HL-60 (cell line): ENCODE measurements at regions not wholly inside any gene's neighbourhood (a gene's known extent, or its start where the extent isn't known, plus 50 kb on each side); places are given as distances from the start of the nearest gene placed in this dataset.

Experiments
- DNase-seq, 2 experiments: peaks; one replicate each; pipeline ENCODE4 v3.0.0-alpha.2; 2010 to 2020; ENCODE audit warnings: low read depth in 1 of 2, low spot score in 1 of 2
- H3K27ac ChIP-seq: fragments of 250-450 bp; sonication (Bioruptor Pico); replicated peaks from 2 replicates; pipeline ENCODE4 v1.5.1; 2020; ENCODE audit warnings: mild to moderate bottlenecking, moderate library complexity
- H3K27me3 ChIP-seq: fragments of 250-450 bp; sonication (Bioruptor Pico); 2 replicates; pipeline ENCODE4 v1.5.1; 2021; ENCODE audit warnings: mild to moderate bottlenecking, moderate library complexity; ENCODE audit not compliant: insufficient read depth, poor library complexity, severe bottlenecking
- H3K4me3 ChIP-seq: replicated peaks from 2 replicates; pipeline ENCODE4 v1.5.1; 2011; ENCODE audit warnings: mild to moderate bottlenecking, control low read depth, low read length; ENCODE audit not compliant: insufficient read depth
- CTCF ChIP-seq: IDR thresholded peaks from one replicate; pipeline ENCODE4 v1.5.1; 2011; ENCODE audit warnings: low read length, control low read depth, inconsistent platforms; ENCODE audit not compliant: insufficient read depth
- GABPA ChIP-seq: IDR thresholded peaks from 2 replicates; pipeline ENCODE4 v1.6.1; 2012; ENCODE audit warnings: low read depth
- POLR2AphosphoS5 ChIP-seq: IDR thresholded peaks from 2 replicates; pipeline ENCODE4 v1.6.1; 2012; ENCODE audit warnings: low read depth
- REST ChIP-seq: IDR thresholded peaks from 2 replicates; pipeline ENCODE4 v1.6.1; 2012; ENCODE audit warnings: low read depth; ENCODE audit not compliant: insufficient replicate concordance
- SPI1 ChIP-seq: IDR thresholded peaks from 2 replicates; pipeline ENCODE4 v1.6.1; 2012; ENCODE audit warnings: low read depth, mild to moderate bottlenecking, borderline replicate concordance

DNA sequence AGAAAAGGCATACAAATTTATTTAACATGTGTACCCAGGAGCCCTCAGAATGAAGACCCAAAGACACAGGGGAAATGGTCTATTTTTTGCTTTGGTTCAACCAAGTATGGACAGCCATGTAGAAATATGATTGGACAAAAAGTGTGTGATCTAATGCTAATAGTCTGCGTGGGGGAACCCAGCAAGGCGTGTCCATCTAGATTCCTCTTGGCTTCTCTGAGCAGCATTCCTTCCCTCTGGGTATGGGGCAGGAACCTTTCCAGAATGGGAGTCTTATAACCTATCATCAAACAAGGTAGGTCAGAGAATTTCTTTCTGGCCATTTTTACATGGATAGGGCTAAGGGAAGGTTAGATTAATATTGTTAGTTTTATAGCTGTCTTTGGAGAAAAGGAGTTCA, 698.2 kb downstream of the FGF9 start:
- Histone ChIP-seq H3K27me3 (no peaks in the 10 kb centered on the region), H3K27ac (no peak overlapping the region), H3K4me3 (no peak overlapping the region)
- TF ChIP-seq POLR2AphosphoS5, result no peak
- no peak for TF ChIP-seq GABPA
- TF ChIP-seq CTCF, result no peak
- TF ChIP-seq SPI1, result no peak
- TF ChIP-seq REST, result no peak
- DNase-seq, result no peak

GRCh38 chr13:22369840-22370239, 699.0 kb downstream of the FGF9 start:
- TF ChIP-seq REST, result no peak
- no peak for TF ChIP-seq SPI1
- TF ChIP-seq GABPA, result no peak
- no peak for TF ChIP-seq CTCF
- TF ChIP-seq POLR2AphosphoS5, result no peak
- H3K4me3 ChIP-seq, result no peak overlapping the region
- H3K27ac ChIP-seq, result no peak overlapping the region
- no peak for DNase-seq
- H3K27me3 ChIP-seq, result no peaks in the 10 kb centered on the region

DNA sequence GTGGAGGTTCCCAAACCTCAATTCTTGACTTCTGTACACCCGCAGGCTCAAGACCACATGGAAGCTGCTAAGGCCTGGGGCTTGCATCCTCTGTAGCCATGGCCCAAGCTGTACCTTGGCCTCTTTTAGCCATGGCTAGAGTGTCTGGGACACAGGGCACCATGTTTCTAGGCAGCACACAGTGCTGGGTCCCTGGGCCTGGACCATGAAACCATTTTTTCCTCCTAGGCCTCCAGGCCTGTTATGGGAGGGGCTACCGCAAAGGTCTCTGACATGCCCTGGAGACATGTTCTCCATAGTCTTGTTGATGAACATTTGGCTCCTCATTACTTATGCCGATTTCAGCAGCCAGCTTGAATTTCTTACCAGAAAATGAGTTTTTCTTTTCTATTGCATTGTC, 701.4 kb downstream of the FGF9 start:
- Histone ChIP-seq H3K4me3 (no peak overlapping the region), H3K27ac (no peak overlapping the region), H3K27me3 (no peaks in the 10 kb centered on the region)
- TF ChIP-seq GABPA (no peak), CTCF (no peak), REST (no peak), POLR2AphosphoS5 (no peak), SPI1 (no peak)
- DNase-seq, result no peak
